Endothelial cell of umbilical vein (primary cell): ENCODE measurements at regions not wholly inside any gene's neighbourhood (a gene's known extent, or its start where the extent isn't known, plus 50 kb on each side); places are given as distances from the start of the nearest gene placed in this dataset.

Experiments
- BruUV-seq: library from RNA; stranded (reverse); fragments of 400-500 nt; replicated peaks from 2 replicates; lab custom pipeline; 2021; lab: Mats Ljungman, UMichigan
- CTCF ChIA-PET: fragments of 300-600, 350-600 bp; sonication (Branson Sonifier 250); formaldehyde crosslinking; loops from one replicate; lab custom pipeline; 2021; ENCODE audit warnings: antibody characterized with exemption, inconsistent platforms; lab: Charles Lee
- POLR2A ChIA-PET: fragments of 300-600, 350-600 bp; sonication (Branson Sonifier 250); formaldehyde crosslinking; loops from one replicate; lab custom pipeline; 2021; ENCODE audit warnings: antibody characterized with exemption, inconsistent platforms; lab: Charles Lee
- DNase-seq: peaks from one replicate; pipeline ENCODE4 v3.0.0-alpha.2; 2011; ENCODE audit warnings: low read depth, low spot score
- FAIRE-seq: peaks from 2 replicates; lab custom pipeline; 2011; peaks lifted over from hg19 to GRCh38; lab: Jason Lieb, UNC
- H2AFZ ChIP-seq: 2 replicates; pipeline ENCODE4 v1.6.0; 2012; ENCODE audit warnings: low read depth, low read length, control low read depth, inconsistent platforms
- H3K27ac ChIP-seq: 2 replicates; pipeline ENCODE4 v1.5.1; 2011; ENCODE audit warnings: low read depth, mild to moderate bottlenecking, control low read depth, low read length, moderate library complexity; ENCODE audit not compliant: insufficient read depth
- H3K27me3 ChIP-seq, 2 experiments: 2 replicates each; pipeline versions ENCODE4 v1.6.0 to v1.6.1; 2011; ENCODE audit warnings: low read length in 2 of 2, mixed read lengths in 1 of 2; ENCODE audit not compliant: control insufficient read depth in 2 of 2, insufficient read depth in 2 of 2
- H3K36me3 ChIP-seq, 2 experiments: 2 replicates in 1 of 2; 3 replicates in 1 of 2; pipeline ENCODE4 v1.5.1; 2011; ENCODE audit warnings: low read length in 2 of 2, mild to moderate bottlenecking in 1 of 2, moderate library complexity in 1 of 2; ENCODE audit not compliant: control insufficient read depth in 2 of 2, insufficient read depth in 2 of 2; ENCODE audit errors: extremely low read depth in 1 of 2
- H3K4me1 ChIP-seq: 3 replicates; pipeline ENCODE4 v1.5.1; 2011; ENCODE audit warnings: mild to moderate bottlenecking, low read length; ENCODE audit not compliant: control insufficient read depth, insufficient read depth; ENCODE audit errors: extremely low read depth
- H3K4me2 ChIP-seq: 2 replicates; pipeline ENCODE4 v1.6.1; 2011; ENCODE audit warnings: low read length, control low read depth, mixed read lengths; ENCODE audit not compliant: insufficient read depth
- H3K4me3 ChIP-seq, 3 experiments: fragments of 200-600 bp in 1 of 3; sonication (generic), shearing (Covaris generic) in 1 of 3; replicated peaks in 1 of 3; 2 replicates each; pipeline ENCODE4 v1.5.1; 2011 to 2016; ENCODE audit warnings: control low read depth in 3 of 3, low read length in 3 of 3, mild to moderate bottlenecking in 2 of 3, inconsistent platforms in 1 of 3, low read depth in 1 of 3, moderate library complexity in 1 of 3; ENCODE audit not compliant: insufficient read depth in 1 of 3
- H3K79me2 ChIP-seq: 2 replicates; pipeline ENCODE4 v1.6.0; 2012; ENCODE audit warnings: low read length, inconsistent platforms; ENCODE audit not compliant: control insufficient read depth, insufficient read depth
- H3K9ac ChIP-seq: replicated peaks from 2 replicates; pipeline ENCODE3; 2011; ENCODE audit warnings: low read length, control low read depth; ENCODE audit not compliant: insufficient read depth; ENCODE audit errors: extremely low read depth
- H3K9me1 ChIP-seq: replicated peaks from 3 replicates; pipeline ENCODE4 v1.6.0; 2011; ENCODE audit warnings: mild to moderate bottlenecking, low read length; ENCODE audit not compliant: control insufficient read depth, insufficient read depth; ENCODE audit errors: extremely low read depth
- H3K9me3 ChIP-seq: replicated peaks from 2 replicates; pipeline ENCODE4 v1.5.1; 2012; ENCODE audit warnings: low read length, inconsistent platforms; ENCODE audit not compliant: control insufficient read depth, insufficient read depth
- H4K20me1 ChIP-seq: replicated peaks from 2 replicates; pipeline ENCODE3; 2011; ENCODE audit warnings: mild to moderate bottlenecking, low read length; ENCODE audit not compliant: control insufficient read depth, insufficient read depth; ENCODE audit errors: extremely low read depth
- CTCF ChIP-seq, 2 donors: IDR thresholded peaks; 1 replicate in 1 of 2; 2 replicates in 1 of 2; pipeline ENCODE4 v1.5.1; 2011; ENCODE audit warnings: low read length in 2 of 2, mild to moderate bottlenecking in 2 of 2, moderate library complexity in 2 of 2, control low read depth in 1 of 2, inconsistent platforms in 1 of 2, low read depth in 1 of 2; ENCODE audit not compliant: insufficient read depth in 1 of 2; ENCODE audit errors: extremely low read depth in 1 of 2
- FOS ChIP-seq: IDR thresholded peaks from 2 replicates; pipeline ENCODE4 v1.6.1; 2011; ENCODE audit warnings: mild to moderate bottlenecking, low read length, moderate library complexity, borderline replicate concordance; ENCODE audit not compliant: insufficient read depth
- GATA2 ChIP-seq: IDR thresholded peaks from 2 replicates; pipeline ENCODE4 v1.7.0; 2011; ENCODE audit warnings: low read depth, mild to moderate bottlenecking, moderate library complexity, mixed read lengths, low read length; ENCODE audit not compliant: insufficient read length, insufficient read depth
- JUN ChIP-seq: IDR thresholded peaks from 2 replicates; pipeline ENCODE4 v1.6.1; 2011; ENCODE audit warnings: borderline replicate concordance, low read depth; ENCODE audit not compliant: insufficient read length, insufficient read depth
- MAX ChIP-seq: IDR thresholded peaks from 2 replicates; pipeline ENCODE4 v1.6.1; 2011; ENCODE audit not compliant: insufficient read depth, insufficient read length
- MYC ChIP-seq: IDR thresholded peaks from one replicate; pipeline ENCODE4 v1.6.1; 2011; ENCODE audit warnings: mild to moderate bottlenecking, low read depth, low read length
- POLR2AphosphoS5 ChIP-seq: IDR thresholded peaks from 2 replicates; pipeline ENCODE4 v1.6.1; 2012; ENCODE audit warnings: low read depth, mild to moderate bottlenecking, control low read depth, low read length, moderate library complexity; ENCODE audit not compliant: insufficient read depth
- dilution Hi-C: fragments of 300-500 bp; cut with MboI; formaldehyde crosslinking; loops from one replicate; pipeline ENCODE4 v1.15.0; 2019; ENCODE audit warnings: low sequenced_read_pairs; ENCODE audit not compliant: extremely low pct_ligation_motif_present
- intact Hi-C: fragments of 100-400 bp; cut with micrococcal nuclease; formaldehyde crosslinking; loops from one replicate; pipeline ENCODE4 v1.10.0; 2022

GRCh38 chr17:27239046-27239445, 54.9 kb upstream of the WSB1 start:
- POLR2A ChIA-PET, result interaction anchor here (0.8 kb wide), 1 partner anchor 56 kb away, joined by 4 read pairs; no protein-coding TSS in a partner anchor
- dilution Hi-C loops (no loop called here), intact Hi-C loops (loop anchor here (5.0 kb wide), 1 partner anchor 208 kb away; no protein-coding TSS in a partner anchor)
- Histone ChIP-seq H3K4me2 (no peak overlapping the region), H3K9me1 (no peaks in the 10 kb centered on the region), H2AFZ (no peak overlapping the region), H3K36me3 (no peaks in the 10 kb centered on the region), H3K4me1 (no peaks in the 10 kb centered on the region), H3K27ac (no peak overlapping the region), H3K9ac (no peak overlapping the region), H3K27me3 (no peaks in the 10 kb centered on the region), H3K4me3 (no peak overlapping the region), H3K79me2 (no peaks in the 10 kb centered on the region), H4K20me1 (no peaks in the 10 kb centered on the region), H3K9me3 (no peaks in the 10 kb centered on the region)
- CTCF ChIA-PET, result interaction anchor here (0.7 to 6.1 kb wide), 5 partner anchors 9 to 363 kb away, joined by 3 to 121 read pairs (median 88); partner anchors contain the start of gene WSB1
- BruUV-seq, result no TSS peak
- DNase-seq (no peak), FAIRE-seq (no peak)
- no peak for TF ChIP-seq POLR2AphosphoS5
- TF ChIP-seq MAX, result no peak
- no peak for TF ChIP-seq JUN
- TF ChIP-seq CTCF (IDR thresholded peaks at IDR 0.05; ENCODE audit: extremely low read depth in 1 of 2, insufficient read depth in 1 of 2, low read depth in 1 of 2, low read length in 2 of 2), result no peak
- no peak for TF ChIP-seq MYC
- TF ChIP-seq FOS, result no peak
- no peak for TF ChIP-seq GATA2
